ENCODE measurements at regions not wholly inside any gene's neighbourhood (a gene's known extent, or its start where the extent isn't known, plus 50 kb on each side); places are given as distances from the start of the nearest gene placed in this dataset.
"Not testable (repeated sequence)": the region's sequence is repeated elsewhere in the genome, so short reads cannot be mapped to it uniquely, and the experiment has no call there.

DNA sequence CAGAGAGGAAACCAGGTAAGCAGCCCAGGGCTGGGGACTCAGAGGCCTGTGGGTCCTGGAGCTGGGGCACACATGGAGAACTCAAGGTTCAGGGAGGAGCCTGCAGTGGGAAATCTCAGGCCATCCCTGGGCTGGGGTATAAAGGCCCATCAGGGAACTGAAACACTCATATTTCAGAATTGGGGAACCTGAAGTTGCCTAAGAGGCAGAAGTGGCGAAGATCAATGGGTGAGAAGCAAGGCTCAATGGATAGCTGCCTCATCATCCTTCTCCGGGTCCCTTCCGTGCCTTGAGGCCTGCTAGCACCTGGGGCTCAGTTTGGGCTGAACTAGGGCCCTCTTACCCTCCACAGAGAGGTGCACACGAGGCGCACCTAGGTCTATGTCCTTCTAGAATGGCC, 747.5 kb upstream of the AMELY start:
- no peak overlapping the region for H3K27ac ChIP-seq (ENCODE audit: low read depth, low read length)
- Mint-ChIP-seq H3K27ac (no peak overlapping the region), H3K36me3 (no peaks in the 10 kb centered on the region), H3K27me3 (no peaks in the 10 kb centered on the region), H3K4me3 (no peak overlapping the region), H3K4me1 (no peaks in the 10 kb centered on the region), H3K9me3 (no peaks in the 10 kb centered on the region)
- CTCF ChIA-PET (ENCODE audit: partially characterized antibody): no interaction called here
- intact Hi-C loops (cut with micrococcal nuclease): no loop called here
- no peak overlapping the region for H3K4me3 ChIP-seq (ENCODE audit: low read length in 2 of 2)
- no peaks in the 10 kb centered on the region for H3K36me3 ChIP-seq (ENCODE audit: insufficient read depth, low read length)
- no peaks in the 10 kb centered on the region for H3K9me3 ChIP-seq (ENCODE audit: control insufficient read depth in 1 of 2, low read length in 2 of 2)
- POLR2A ChIA-PET (ENCODE audit: partially characterized antibody): no interaction called here
- no peaks in the 10 kb centered on the region for H3K27me3 ChIP-seq (ENCODE audit: insufficient read depth, low read length)
- DNase-seq: no peak
- no peaks in the 10 kb centered on the region for H3K4me1 ChIP-seq (ENCODE audit: insufficient read depth, low read length)

DNA sequence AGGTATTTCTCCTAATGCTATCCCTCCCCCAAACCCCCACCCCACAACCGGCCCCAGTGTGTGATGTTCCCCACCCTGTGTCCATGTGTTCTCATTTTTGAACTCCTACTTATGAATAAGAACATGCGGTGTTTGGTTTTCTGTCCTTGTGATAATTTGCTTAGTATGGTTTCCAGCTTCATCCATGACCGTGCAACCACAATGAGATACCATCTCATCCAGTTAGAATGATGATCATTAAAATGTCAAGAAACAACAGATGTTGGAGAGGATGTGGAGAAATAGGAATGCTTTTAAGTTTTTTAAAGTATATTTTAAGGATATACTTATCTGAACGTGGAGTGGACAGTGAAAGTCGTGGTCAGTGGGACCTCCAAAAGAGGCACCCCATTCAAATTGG, 745.0 kb upstream of the AMELY start:
- Mint-ChIP-seq H3K4me3 (no peak overlapping the region), H3K27ac (no peak overlapping the region), H3K4me1 (no peaks in the 10 kb centered on the region), H3K27me3 (no peaks in the 10 kb centered on the region), H3K36me3 (no peaks in the 10 kb centered on the region), H3K9me3 (no peaks in the 10 kb centered on the region)
- H3K4me1 ChIP-seq (ENCODE audit: insufficient read depth, low read length): no peaks in the 10 kb centered on the region
- DNase-seq: no peak
- no peaks in the 10 kb centered on the region for H3K9me3 ChIP-seq (ENCODE audit: control insufficient read depth in 1 of 2, low read length in 2 of 2)
- ChIA-PET POLR2A (ENCODE audit: partially characterized antibody) (no interaction called here), CTCF (ENCODE audit: partially characterized antibody) (no interaction called here)
- no peaks in the 10 kb centered on the region for H3K27me3 ChIP-seq (ENCODE audit: insufficient read depth, low read length)
- intact Hi-C loops (cut with micrococcal nuclease): no loop called here
- no peaks in the 10 kb centered on the region for H3K36me3 ChIP-seq (ENCODE audit: insufficient read depth, low read length)
- H3K4me3 ChIP-seq (ENCODE audit: low read length in 2 of 2): no peak overlapping the region
- no peak overlapping the region for H3K27ac ChIP-seq (ENCODE audit: low read depth, low read length)

DNA sequence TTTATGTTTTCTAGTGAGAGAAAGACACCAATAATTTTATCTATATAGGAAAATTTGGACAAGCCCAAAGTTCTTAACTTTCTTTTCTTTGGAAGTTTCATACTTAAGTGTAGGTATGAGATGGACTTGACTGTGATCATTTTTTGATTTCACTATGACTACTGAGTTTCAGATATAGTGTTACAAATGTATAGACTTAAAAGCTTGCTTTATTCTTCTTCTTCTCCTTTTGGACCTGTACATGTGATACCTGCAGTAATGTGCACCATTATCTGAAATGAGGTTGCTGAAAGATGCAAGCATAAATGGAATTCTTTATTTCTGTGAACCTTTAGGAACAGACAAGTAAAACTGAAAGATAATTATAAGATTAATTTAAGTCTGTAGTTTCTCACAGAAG, 743.4 kb upstream of the AMELY start:
- DNase-seq: no peak
- Histone ChIP-seq H3K27ac (ENCODE audit: low read depth, low read length) (no peak overlapping the region), H3K4me1 (ENCODE audit: insufficient read depth, low read length) (no peaks in the 10 kb centered on the region), H3K9me3 (ENCODE audit: control insufficient read depth in 1 of 2, low read length in 2 of 2) (no peaks in the 10 kb centered on the region), H3K4me3 (ENCODE audit: low read length in 2 of 2) (no peak overlapping the region), H3K36me3 (ENCODE audit: insufficient read depth, low read length) (no peaks in the 10 kb centered on the region), H3K27me3 (ENCODE audit: insufficient read depth, low read length) (no peaks in the 10 kb centered on the region)
- Mint-ChIP-seq H3K9me3 (no peaks in the 10 kb centered on the region), H3K4me3 (no peak overlapping the region), H3K36me3 (no peaks in the 10 kb centered on the region), H3K27me3 (no peaks in the 10 kb centered on the region), H3K4me1 (no peaks in the 10 kb centered on the region), H3K27ac (no peak overlapping the region)
- POLR2A ChIA-PET (ENCODE audit: partially characterized antibody): no interaction called here
- CTCF ChIA-PET (ENCODE audit: partially characterized antibody): no interaction called here
- intact Hi-C loops (cut with micrococcal nuclease): no loop called here

DNA sequence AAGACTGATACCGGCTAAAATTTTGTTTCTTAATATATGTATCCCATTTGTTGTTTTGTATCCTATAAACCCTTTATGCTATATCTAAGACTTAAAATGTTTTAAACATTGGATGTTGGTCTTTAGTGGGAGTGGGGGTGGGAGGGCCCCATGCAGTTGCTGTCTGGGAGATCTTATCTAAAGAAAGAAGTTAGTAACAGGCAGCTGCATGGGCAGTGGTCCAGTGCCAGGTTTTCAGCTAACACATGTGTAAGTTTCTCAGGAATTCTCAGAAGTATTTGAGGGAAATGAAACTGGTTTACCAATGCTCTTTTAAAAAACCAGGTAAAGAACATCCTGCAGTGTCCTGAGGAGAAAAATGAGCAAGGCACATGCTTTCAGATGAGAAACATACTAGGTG, 738.3 kb upstream of the AMELY start:
- H3K27ac Mint-ChIP-seq; H3K4me1 Mint-ChIP-seq; H3K27ac ChIP-seq (ENCODE audit: low read depth, low read length); H3K27me3 Mint-ChIP-seq; POLR2A ChIA-PET (ENCODE audit: partially characterized antibody); H3K4me3 ChIP-seq (ENCODE audit: low read length in 2 of 2); intact Hi-C loops (cut with micrococcal nuclease); H3K4me3 Mint-ChIP-seq; H3K4me1 ChIP-seq (ENCODE audit: insufficient read depth, low read length); H3K9me3 ChIP-seq (ENCODE audit: control insufficient read depth in 1 of 2, low read length in 2 of 2); H3K9me3 Mint-ChIP-seq; CTCF ChIA-PET (ENCODE audit: partially characterized antibody); H3K36me3 ChIP-seq (ENCODE audit: insufficient read depth, low read length); H3K36me3 Mint-ChIP-seq; DNase-seq; H3K27me3 ChIP-seq (ENCODE audit: insufficient read depth, low read length): not testable (repeated sequence)
